ENCODE measurements at regions not wholly inside any gene's neighbourhood (a gene's known extent, or its start where the extent isn't known, plus 50 kb on each side); places are given as distances from the start of the nearest gene placed in this dataset.

GRCh38 chr11:122358292-122358691 is 242.3 kb upstream of the BLID start:
- no peaks in the 10 kb centered on the region for H3K9me3 ChIP-seq (replicated peaks; ENCODE audit: low read length)
- no peaks in the 10 kb centered on the region for H3K4me1 ChIP-seq (ENCODE audit: control insufficient read depth, insufficient read depth, low read length)
- no peak overlapping the region for H3K4me3 ChIP-seq (ENCODE audit: low read length)
- H3K36me3 ChIP-seq (ENCODE audit: insufficient read depth, low read length): no peaks in the 10 kb centered on the region
- peaks cover 21% of the 10 kb centered on the region for H3K27me3 ChIP-seq (ENCODE audit: control insufficient read depth, insufficient read depth, low read length)
- no peak overlapping the region for H3K9ac ChIP-seq (ENCODE audit: low read depth, low read length)
- H3K4me2 ChIP-seq (ENCODE audit: low read length): no peak overlapping the region

- no peaks in the 10 kb centered on the region for H3K36me3 ChIP-seq (ENCODE audit: insufficient read depth, low read length)
- no peak overlapping the region for H3K9ac ChIP-seq (ENCODE audit: low read depth, low read length)
- no peak overlapping the region for H3K4me3 ChIP-seq (ENCODE audit: low read length)
- H3K4me1 ChIP-seq (ENCODE audit: control insufficient read depth, insufficient read depth, low read length): no peaks in the 10 kb centered on the region
- peaks cover 14% of the 10 kb centered on the region for H3K27me3 ChIP-seq (ENCODE audit: control insufficient read depth, insufficient read depth, low read length)
- no peaks in the 10 kb centered on the region for H3K9me3 ChIP-seq (replicated peaks; ENCODE audit: low read length)
- H3K4me2 ChIP-seq (ENCODE audit: low read length): no peak overlapping the region
Observed at GRCh38 chr11:122355968-122356367, 240.0 kb upstream of the BLID start.

GRCh38 chr11:122354025-122354697 is 238.1 kb upstream of the BLID start:
- Histone ChIP-seq H3K4me1 (ENCODE audit: control insufficient read depth, insufficient read depth, low read length) (no peaks in the 10 kb centered on the region), H3K4me2 (ENCODE audit: low read length) (no peak overlapping the region), H3K9ac (ENCODE audit: low read depth, low read length) (no peak overlapping the region), H3K4me3 (ENCODE audit: low read length) (no peak overlapping the region), H3K27me3 (ENCODE audit: control insufficient read depth, insufficient read depth, low read length) (peaks cover 12% of the 10 kb centered on the region), H3K9me3 (replicated peaks; ENCODE audit: low read length) (no peaks in the 10 kb centered on the region), H3K36me3 (ENCODE audit: insufficient read depth, low read length) (no peaks in the 10 kb centered on the region)

- H3K27me3 ChIP-seq (ENCODE audit: control insufficient read depth, insufficient read depth, low read length): peaks cover 18% of the 10 kb centered on the region
- H3K4me1 ChIP-seq (ENCODE audit: control insufficient read depth, insufficient read depth, low read length): no peaks in the 10 kb centered on the region
- no peak overlapping the region for H3K4me3 ChIP-seq (ENCODE audit: low read length)
- H3K9ac ChIP-seq (ENCODE audit: low read depth, low read length): no peak overlapping the region
- H3K36me3 ChIP-seq (ENCODE audit: insufficient read depth, low read length): no peaks in the 10 kb centered on the region
- no peak overlapping the region for H3K4me2 ChIP-seq (ENCODE audit: low read length)
- no peaks in the 10 kb centered on the region for H3K9me3 ChIP-seq (replicated peaks; ENCODE audit: low read length)
Observed at GRCh38 chr11:122353561-122353960, 237.5 kb upstream of the BLID start.

- Histone ChIP-seq H3K9me3 (replicated peaks; ENCODE audit: low read length) (no peaks in the 10 kb centered on the region), H3K36me3 (ENCODE audit: insufficient read depth, low read length) (no peaks in the 10 kb centered on the region), H3K27me3 (ENCODE audit: control insufficient read depth, insufficient read depth, low read length) (peaks cover 23% of the 10 kb centered on the region), H3K9ac (ENCODE audit: low read depth, low read length) (no peak overlapping the region), H3K4me2 (ENCODE audit: low read length) (no peak overlapping the region), H3K4me1 (ENCODE audit: control insufficient read depth, insufficient read depth, low read length) (no peaks in the 10 kb centered on the region), H3K4me3 (ENCODE audit: low read length) (no peak overlapping the region)
Observed at GRCh38 chr11:122348659-122349409, 232.8 kb upstream of the BLID start.

- H3K9ac ChIP-seq (ENCODE audit: low read depth, low read length): no peak overlapping the region
- H3K4me1 ChIP-seq (ENCODE audit: control insufficient read depth, insufficient read depth, low read length): no peaks in the 10 kb centered on the region
- no peak overlapping the region for H3K4me2 ChIP-seq (ENCODE audit: low read length)
- no peaks in the 10 kb centered on the region for H3K36me3 ChIP-seq (ENCODE audit: insufficient read depth, low read length)
- no peaks in the 10 kb centered on the region for H3K9me3 ChIP-seq (replicated peaks; ENCODE audit: low read length)
- H3K4me3 ChIP-seq (ENCODE audit: low read length): no peak overlapping the region
- H3K27me3 ChIP-seq (ENCODE audit: control insufficient read depth, insufficient read depth, low read length): peaks cover 38% of the 10 kb centered on the region
Observed at GRCh38 chr11:122346006-122346405, 230.0 kb upstream of the BLID start.

DNA sequence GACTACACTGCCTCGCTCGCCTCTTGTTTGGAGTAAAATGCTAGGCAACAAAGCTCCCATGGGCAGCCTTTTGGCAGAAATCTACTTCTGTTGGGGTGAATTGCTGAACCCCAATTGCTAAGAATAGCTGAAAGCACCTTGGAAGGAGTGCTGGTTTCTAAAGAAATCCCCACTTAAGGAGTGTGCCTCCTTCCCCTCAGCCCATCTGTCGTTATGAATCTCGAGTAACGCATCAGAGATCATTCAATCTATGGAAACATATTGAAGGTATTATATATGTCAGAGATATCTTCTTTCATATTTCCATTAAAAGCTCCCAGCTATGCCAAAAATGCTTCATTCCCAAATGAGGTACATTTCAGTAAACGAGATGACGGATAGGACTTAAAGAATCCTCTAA is 229.6 kb upstream of the BLID start:
- no peak overlapping the region for H3K4me2 ChIP-seq (ENCODE audit: low read length)
- H3K9ac ChIP-seq (ENCODE audit: low read depth, low read length): no peak overlapping the region
- no peak overlapping the region for H3K4me3 ChIP-seq (ENCODE audit: low read length)
- no peaks in the 10 kb centered on the region for H3K36me3 ChIP-seq (ENCODE audit: insufficient read depth, low read length)
- no peaks in the 10 kb centered on the region for H3K9me3 ChIP-seq (replicated peaks; ENCODE audit: low read length)
- no peaks in the 10 kb centered on the region for H3K4me1 ChIP-seq (ENCODE audit: control insufficient read depth, insufficient read depth, low read length)
- peaks cover 40% of the 10 kb centered on the region for H3K27me3 ChIP-seq (ENCODE audit: control insufficient read depth, insufficient read depth, low read length)

- no peaks in the 10 kb centered on the region for H3K36me3 ChIP-seq (ENCODE audit: insufficient read depth, low read length)
- no peaks in the 10 kb centered on the region for H3K4me1 ChIP-seq (ENCODE audit: control insufficient read depth, insufficient read depth, low read length)
- no peaks in the 10 kb centered on the region for H3K9me3 ChIP-seq (replicated peaks; ENCODE audit: low read length)
- peaks cover 42% of the 10 kb centered on the region for H3K27me3 ChIP-seq (ENCODE audit: control insufficient read depth, insufficient read depth, low read length)
- no peak overlapping the region for H3K9ac ChIP-seq (ENCODE audit: low read depth, low read length)
- no peak overlapping the region for H3K4me3 ChIP-seq (ENCODE audit: low read length)
- no peak overlapping the region for H3K4me2 ChIP-seq (ENCODE audit: low read length)
Observed at GRCh38 chr11:122344215-122344614, 228.2 kb upstream of the BLID start.

- Histone ChIP-seq H3K9ac (ENCODE audit: low read depth, low read length) (no peak overlapping the region), H3K4me2 (ENCODE audit: low read length) (no peak overlapping the region), H3K27me3 (ENCODE audit: control insufficient read depth, insufficient read depth, low read length) (peaks cover 35% of the 10 kb centered on the region), H3K9me3 (replicated peaks; ENCODE audit: low read length) (no peaks in the 10 kb centered on the region), H3K4me1 (ENCODE audit: control insufficient read depth, insufficient read depth, low read length) (no peaks in the 10 kb centered on the region), H3K36me3 (ENCODE audit: insufficient read depth, low read length) (no peaks in the 10 kb centered on the region), H3K4me3 (ENCODE audit: low read length) (no peak overlapping the region)
Observed at GRCh38 chr11:122343210-122343609, 227.2 kb upstream of the BLID start.

DNA sequence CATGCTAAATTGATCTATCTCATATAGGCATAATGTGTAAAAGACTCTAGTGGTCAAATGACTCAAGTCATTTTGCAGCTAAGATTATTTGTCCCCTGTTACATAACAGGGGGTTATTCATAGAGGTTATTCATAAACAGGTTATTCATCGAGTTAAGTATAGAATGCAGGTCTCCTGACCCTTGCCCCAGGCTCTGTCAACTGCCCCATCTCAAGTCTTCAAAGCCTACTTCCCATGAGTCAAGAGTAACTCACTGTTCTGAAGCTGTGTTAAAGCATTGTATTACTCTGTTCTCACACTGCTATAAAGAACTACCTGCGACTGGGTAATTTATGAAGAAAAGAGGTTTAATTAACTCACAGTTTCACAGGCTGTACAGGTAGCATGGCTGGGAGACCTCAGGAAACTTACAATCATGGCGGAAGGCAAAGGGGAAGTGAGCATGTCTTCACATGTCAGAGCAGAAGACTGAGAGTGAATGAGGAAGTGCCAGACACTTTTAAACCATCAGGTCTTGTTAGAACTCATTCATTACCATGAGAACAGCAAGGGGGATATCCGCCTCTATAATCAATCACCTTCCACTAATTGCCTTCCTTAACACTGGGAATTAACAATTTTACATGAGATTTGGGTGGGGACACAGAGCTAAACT is 226.2 kb upstream of the BLID start:
- H3K9ac ChIP-seq (ENCODE audit: low read depth, low read length): no peak overlapping the region
- H3K9me3 ChIP-seq (replicated peaks; ENCODE audit: low read length): no peaks in the 10 kb centered on the region
- no peaks in the 10 kb centered on the region for H3K36me3 ChIP-seq (ENCODE audit: insufficient read depth, low read length)
- no peak overlapping the region for H3K4me2 ChIP-seq (ENCODE audit: low read length)
- H3K4me1 ChIP-seq (ENCODE audit: control insufficient read depth, insufficient read depth, low read length): no peaks in the 10 kb centered on the region
- H3K27me3 ChIP-seq (ENCODE audit: control insufficient read depth, insufficient read depth, low read length): peaks cover 41% of the 10 kb centered on the region
- H3K4me3 ChIP-seq (ENCODE audit: low read length): no peak overlapping the region

- Histone ChIP-seq H3K9me3 (replicated peaks; ENCODE audit: low read length) (no peaks in the 10 kb centered on the region), H3K36me3 (ENCODE audit: insufficient read depth, low read length) (no peaks in the 10 kb centered on the region), H3K4me1 (ENCODE audit: control insufficient read depth, insufficient read depth, low read length) (no peaks in the 10 kb centered on the region), H3K27me3 (ENCODE audit: control insufficient read depth, insufficient read depth, low read length) (peaks cover 46% of the 10 kb centered on the region), H3K9ac (ENCODE audit: low read depth, low read length) (no peak overlapping the region), H3K4me2 (ENCODE audit: low read length) (no peak overlapping the region), H3K4me3 (ENCODE audit: low read length) (no peak overlapping the region)
Observed at GRCh38 chr11:122341477-122341876, 225.5 kb upstream of the BLID start.
